ENCODE measurements at regions not wholly inside any gene's neighbourhood (a gene's known extent, or its start where the extent isn't known, plus 50 kb on each side); places are given as distances from the start of the nearest gene placed in this dataset.

DNA sequence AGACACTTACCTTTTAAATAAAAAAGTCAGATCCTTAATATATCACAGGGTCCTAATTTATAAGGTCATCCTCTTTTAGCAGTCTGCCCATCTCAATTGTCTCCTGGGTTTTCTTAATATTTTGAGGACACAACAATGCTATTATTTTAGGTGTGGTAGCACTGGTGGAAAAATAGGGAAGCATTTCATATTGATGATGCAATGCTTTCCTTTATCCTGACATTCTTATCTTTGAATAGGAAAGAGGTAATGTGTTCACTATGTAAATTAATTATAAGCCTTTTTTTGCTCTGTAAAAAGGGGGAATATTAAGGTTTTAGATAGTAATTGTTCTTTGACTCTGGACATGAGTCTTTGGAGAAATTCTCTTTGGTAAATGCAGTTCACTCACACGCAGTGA is 164.7 kb downstream of the YTHDC2 start:
- DNase-seq (ENCODE audit: low spot score) = no peak
- TF ChIP-seq, protein P1, sequence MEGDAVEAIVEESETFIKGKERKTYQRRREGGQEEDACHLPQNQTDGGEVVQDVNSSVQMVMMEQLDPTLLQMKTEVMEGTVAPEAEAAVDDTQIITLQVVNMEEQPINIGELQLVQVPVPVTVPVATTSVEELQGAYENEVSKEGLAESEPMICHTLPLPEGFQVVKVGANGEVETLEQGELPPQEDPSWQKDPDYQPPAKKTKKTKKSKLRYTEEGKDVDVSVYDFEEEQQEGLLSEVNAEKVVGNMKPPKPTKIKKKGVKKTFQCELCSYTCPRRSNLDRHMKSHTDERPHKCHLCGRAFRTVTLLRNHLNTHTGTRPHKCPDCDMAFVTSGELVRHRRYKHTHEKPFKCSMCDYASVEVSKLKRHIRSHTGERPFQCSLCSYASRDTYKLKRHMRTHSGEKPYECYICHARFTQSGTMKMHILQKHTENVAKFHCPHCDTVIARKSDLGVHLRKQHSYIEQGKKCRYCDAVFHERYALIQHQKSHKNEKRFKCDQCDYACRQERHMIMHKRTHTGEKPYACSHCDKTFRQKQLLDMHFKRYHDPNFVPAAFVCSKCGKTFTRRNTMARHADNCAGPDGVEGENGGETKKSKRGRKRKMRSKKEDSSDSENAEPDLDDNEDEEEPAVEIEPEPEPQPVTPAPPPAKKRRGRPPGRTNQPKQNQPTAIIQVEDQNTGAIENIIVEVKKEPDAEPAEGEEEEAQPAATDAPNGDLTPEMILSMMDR (IDR thresholded peaks at IDR 0.05; ENCODE audit: extremely low read depth, missing control alignments) = no peak

DNA sequence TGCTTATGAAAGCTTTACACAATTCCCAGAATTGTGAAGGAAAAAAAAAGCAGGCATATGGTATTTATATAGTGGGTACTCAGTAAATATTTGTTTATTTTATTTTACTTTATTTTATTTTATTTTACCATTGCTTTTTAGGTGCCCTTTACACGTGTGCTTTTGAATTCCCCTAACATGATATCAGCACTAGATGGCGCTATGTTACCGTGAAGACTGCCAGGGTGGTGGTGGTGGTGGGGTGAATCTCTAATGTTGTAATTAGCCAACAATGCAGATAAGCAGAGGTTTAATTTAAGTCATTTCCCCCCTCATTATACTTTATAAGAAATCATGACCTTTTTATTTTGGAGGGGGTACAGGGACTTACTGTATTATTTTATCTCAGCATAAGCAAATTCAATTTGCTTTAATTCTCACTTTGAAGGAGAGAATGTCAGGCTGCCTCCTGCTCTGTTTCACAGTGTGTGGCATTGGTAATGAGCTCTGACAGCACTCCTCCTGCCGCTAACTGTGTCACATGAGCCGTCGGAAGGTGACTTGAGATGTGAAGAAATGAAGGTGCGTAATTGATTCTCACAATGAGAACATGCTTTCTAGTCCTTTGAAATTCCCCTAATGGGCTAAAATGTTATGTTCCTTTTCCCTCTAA is 165.6 kb downstream of the YTHDC2 start:
- TF ChIP-seq, protein P1 (IDR thresholded peaks at IDR 0.05; ENCODE audit: extremely low read depth, missing control alignments) = peak; percentile 54
- DNase-seq (ENCODE audit: low spot score) = peak; percentile 27

DNA sequence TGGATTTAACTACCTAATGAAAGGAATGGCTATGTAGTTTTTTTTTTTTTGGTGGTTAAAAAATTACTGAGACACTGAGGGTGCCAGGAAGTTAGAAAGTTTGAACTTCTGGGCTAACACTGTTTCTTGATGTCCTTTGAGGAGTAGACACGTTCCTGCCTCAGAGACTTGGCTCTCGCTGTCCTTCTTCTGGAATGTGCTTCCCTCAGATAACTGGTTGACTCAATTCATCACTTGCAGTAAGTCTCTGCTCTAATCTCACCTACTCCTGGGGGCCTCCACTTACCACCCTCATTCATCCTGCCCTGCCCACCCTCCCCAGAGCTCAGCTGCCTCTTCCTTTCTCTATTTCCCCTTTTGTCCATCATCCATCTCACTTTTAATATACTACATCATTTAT is 167.0 kb downstream of the YTHDC2 start:
- TF ChIP-seq, protein P1 (IDR thresholded peaks at IDR 0.05; ENCODE audit: extremely low read depth, missing control alignments) = no peak
- no peak for DNase-seq (ENCODE audit: low spot score)

DNA sequence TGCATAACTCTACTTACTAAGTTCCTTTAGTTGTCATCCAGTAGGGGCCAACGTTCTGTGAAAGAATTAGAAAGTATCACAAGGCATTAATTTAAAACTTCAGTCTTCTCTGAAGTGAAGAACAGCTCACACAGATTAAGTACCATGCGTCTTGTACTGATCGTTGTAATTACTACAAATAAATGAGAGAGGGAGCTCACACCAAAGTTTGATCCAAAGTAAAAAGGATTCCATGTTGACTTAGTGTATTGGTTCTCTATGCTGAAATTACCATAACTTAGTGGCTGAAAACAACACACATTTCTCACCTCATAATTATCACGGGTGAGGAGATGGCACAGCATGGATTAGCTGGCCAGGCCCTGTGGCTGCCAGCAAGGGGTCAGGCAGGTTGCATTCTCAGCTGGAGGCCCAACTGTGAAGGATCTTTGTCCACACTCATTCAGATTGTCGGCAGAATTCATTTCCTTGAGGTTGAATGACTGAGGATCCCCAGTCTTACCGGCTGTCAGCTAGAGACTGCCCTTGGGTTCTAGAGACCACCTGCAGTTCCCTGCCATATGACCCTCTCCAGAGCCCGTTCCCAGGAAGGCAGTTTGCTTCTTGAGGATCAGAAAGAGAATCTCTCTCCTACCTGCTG is 169.1 kb downstream of the YTHDC2 start:
- no peak for DNase-seq (ENCODE audit: low spot score)
- TF ChIP-seq, protein P1 (IDR thresholded peaks at IDR 0.05; ENCODE audit: extremely low read depth, missing control alignments) = no peak

DNA sequence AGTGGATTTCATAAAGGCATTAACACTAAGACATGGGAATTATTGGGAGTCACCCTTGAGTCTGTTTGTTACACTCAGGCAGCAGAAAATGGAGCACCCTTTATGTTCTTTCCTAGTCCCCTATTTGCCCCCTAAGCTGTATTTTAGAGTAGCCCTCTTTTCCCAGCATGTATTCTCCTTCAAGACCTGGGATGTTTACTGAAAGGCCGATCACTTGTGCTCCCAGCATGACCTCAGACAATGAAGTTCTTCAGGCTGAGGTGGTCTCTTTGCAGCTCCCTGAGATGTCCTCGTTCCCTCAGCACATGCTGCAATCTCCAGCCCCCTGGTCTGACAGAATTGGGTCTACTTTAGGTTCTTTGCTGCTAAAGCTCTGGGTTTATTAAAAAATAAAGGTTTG is 169.7 kb downstream of the YTHDC2 start:
- TF ChIP-seq, protein P1 (IDR thresholded peaks at IDR 0.05; ENCODE audit: extremely low read depth, missing control alignments) = no peak

DNA sequence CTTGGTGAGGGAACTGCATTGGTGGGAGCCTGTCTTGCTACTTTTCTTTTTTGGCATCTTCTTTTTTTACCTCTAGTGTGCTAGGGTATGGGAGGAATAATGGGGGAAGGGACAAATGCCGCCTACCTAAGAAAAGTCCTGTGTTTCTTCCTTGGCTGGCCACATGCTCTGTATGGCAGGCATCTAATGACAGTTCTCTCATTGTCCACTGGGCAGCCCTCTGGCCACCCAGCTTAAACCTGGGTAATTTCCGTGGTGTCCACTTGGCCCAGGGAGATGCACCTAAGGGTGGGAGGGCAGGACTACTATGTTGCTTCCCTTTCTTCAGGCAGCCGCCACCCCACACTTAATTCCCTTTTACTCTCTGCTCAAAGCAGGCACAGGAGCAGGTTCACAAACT is 173.1 kb downstream of the YTHDC2 start:
- TF ChIP-seq, protein P1 (IDR thresholded peaks at IDR 0.05; ENCODE audit: extremely low read depth, missing control alignments) = no peak
- DNase-seq (ENCODE audit: low spot score) = no peak

More for the DNA sequence above, 169.7 kb downstream of the YTHDC2 start:
- DNase-seq (ENCODE audit: low spot score) = no peak

DNA sequence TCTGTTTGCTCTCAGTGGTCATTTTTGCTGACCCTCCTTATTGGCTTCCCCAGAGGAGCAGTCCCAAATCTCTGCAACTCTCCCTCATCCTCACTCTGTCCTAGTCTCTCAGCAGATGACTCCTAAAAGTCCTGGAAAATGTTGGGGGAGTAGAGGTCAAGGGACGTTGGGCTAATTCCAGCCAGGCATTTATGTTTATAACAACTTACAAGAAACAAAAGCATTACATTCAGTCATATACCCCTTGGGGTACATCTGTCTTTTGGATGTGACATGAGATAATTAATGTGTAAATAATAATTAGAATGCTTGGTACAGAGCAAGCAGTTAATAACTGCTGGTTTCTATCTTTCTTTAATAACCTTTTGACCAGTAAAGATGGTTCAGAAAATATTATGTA is 176.2 kb downstream of the YTHDC2 start:
- TF ChIP-seq, protein P1 (IDR thresholded peaks at IDR 0.05; ENCODE audit: extremely low read depth, missing control alignments) = no peak
- DNase-seq (ENCODE audit: low spot score) = no peak

Measured in GM20000 (cell line).